ENCODE measurements at regions not wholly inside any gene's neighbourhood (a gene's known extent, or its start where the extent isn't known, plus 50 kb on each side); places are given as distances from the start of the nearest gene placed in this dataset.

DNA sequence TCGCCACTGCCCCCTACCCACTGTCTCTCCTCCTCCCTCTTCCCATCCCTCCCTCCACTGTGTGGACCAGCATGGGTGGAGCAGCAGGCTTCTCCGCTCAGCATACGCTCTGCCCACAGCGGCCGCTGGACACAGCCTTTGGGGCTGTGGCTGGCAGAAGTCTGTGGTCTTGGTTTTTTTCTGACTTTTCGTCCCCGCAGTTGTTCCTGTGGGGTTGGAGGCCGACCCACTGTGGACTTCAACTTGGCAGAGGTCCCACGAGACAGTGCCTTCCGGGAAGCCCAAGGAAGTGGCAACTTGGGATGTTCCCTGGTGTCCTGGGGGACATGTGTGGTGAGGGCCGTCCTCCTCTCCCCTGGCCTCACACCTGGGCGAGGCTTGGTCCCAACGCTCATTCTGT is 162.5 kb upstream of the C1orf174 start:
- Histone ChIP-seq H3K27me3 (ENCODE audit: low read depth) (peaks cover 9% of the 10 kb centered on the region), H3K4me3 (no peak overlapping the region), H3K4me1 (no peaks in the 10 kb centered on the region), H3K9me3 (no peaks in the 10 kb centered on the region), H3K27ac (no peak overlapping the region), H3K36me3 (no peaks in the 10 kb centered on the region)
- DNase-seq: no peak
- intact Hi-C loops (cut with DNase I): no loop called here
- TF ChIP-seq CTCF (IDR thresholded peaks at IDR 0.05): no peak
- ATAC-seq: no peak

DNA sequence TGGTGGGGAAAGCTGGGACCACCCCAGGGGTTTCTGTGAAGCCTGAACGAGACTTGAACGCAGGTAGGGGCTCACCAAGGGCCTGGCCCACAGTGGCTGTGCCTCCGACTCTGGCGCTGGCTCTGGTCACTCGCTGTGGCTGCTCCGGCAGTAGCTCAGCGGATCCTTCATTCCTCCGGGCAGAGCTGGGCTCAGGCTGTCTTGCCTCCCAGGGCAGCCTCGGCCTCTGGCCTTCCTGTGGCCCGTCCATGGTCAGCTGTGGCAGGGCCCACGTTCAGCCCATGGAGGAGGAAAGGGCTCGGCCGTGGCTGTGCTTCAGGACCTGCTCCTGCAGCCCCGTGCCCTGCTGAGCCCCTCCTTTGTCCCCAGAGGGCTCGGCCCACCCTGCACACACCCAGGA is 162.9 kb upstream of the C1orf174 start:
- Histone ChIP-seq H3K9me3 (no peaks in the 10 kb centered on the region), H3K4me1 (no peaks in the 10 kb centered on the region), H3K4me3 (no peak overlapping the region), H3K27me3 (ENCODE audit: low read depth) (peaks cover 9% of the 10 kb centered on the region), H3K27ac (no peak overlapping the region), H3K36me3 (no peaks in the 10 kb centered on the region)
- DNase-seq (no peak), ATAC-seq (no peak)
- no peak for TF ChIP-seq CTCF (IDR thresholded peaks at IDR 0.05)
- intact Hi-C loops (cut with DNase I): no loop called here

DNA sequence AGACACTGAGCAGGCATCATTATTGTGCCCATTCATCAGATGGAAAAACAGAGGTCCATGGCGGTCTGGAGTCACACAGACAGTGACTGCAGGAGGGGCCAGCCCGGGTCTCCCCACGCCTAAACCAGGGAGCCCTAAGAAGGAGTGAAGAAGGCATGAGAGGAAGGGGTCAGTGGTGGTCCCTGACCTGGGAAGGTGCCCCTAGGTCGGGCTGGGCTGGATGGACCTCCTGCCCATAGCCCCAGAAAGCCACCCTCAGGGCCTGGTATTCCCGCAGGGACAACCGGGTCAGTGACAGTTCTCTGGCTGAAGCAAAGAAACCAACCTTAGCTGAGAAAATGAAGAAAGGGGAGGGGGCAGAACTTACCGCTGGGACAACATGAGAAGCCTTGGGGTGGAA is 163.4 kb upstream of the C1orf174 start:
- no peak for TF ChIP-seq CTCF (IDR thresholded peaks at IDR 0.05)
- H3K36me3 ChIP-seq: no peaks in the 10 kb centered on the region
- no peaks in the 10 kb centered on the region for H3K4me1 ChIP-seq
- no peaks in the 10 kb centered on the region for H3K9me3 ChIP-seq
- ATAC-seq (no peak), DNase-seq (no peak)
- peaks cover 5% of the 10 kb centered on the region for H3K27me3 ChIP-seq (ENCODE audit: low read depth)
- H3K27ac ChIP-seq: no peak overlapping the region
- H3K4me3 ChIP-seq: no peak overlapping the region
- intact Hi-C loops (cut with DNase I): no loop called here

DNA sequence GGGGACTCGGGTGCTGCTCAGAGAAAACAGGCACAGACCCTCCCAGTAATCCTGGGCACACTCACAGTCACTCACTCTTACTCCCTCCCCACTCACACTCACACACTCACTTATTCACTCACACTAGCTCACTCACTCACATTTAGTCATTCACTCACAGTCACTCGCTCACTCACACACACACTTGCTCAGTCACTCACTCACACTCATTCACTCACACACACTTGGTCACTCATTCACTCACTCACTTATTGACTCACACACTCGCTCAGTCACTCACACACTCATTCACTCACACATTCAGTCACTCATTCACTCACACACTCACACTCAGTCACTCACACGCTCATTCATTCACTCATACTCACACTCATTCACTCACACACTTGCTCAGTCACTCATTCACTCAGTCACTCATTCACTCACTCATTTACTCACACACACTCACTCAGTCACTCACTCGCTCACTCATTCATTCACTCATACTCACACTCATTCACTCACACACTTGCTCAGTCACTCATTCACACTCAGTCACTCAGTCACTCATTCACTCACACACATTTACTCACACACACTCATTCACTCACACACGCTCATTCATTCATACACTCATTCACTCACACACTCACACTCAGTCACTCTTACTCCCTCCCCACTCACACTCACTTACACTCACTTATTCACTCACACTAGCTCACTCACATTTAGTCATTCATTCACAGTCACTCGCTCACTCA is 164.2 kb upstream of the C1orf174 start:
- Histone ChIP-seq H3K36me3 (no peaks in the 10 kb centered on the region), H3K4me3 (no peak overlapping the region), H3K9me3 (no peaks in the 10 kb centered on the region), H3K27ac (no peak overlapping the region), H3K4me1 (no peaks in the 10 kb centered on the region), H3K27me3 (ENCODE audit: low read depth) (peaks cover 5% of the 10 kb centered on the region)
- TF ChIP-seq CTCF (IDR thresholded peaks at IDR 0.05): no peak
- ATAC-seq: no peak
- intact Hi-C loops (cut with DNase I): no loop called here
- no peak for DNase-seq

GRCh38 chr1:4066860-4067599 is 167.0 kb upstream of the C1orf174 start:
- Histone ChIP-seq H3K36me3 (no peaks in the 10 kb centered on the region), H3K4me3 (no peak overlapping the region), H3K27me3 (ENCODE audit: low read depth) (peaks cover 19% of the 10 kb centered on the region), H3K4me1 (no peaks in the 10 kb centered on the region), H3K9me3 (no peaks in the 10 kb centered on the region), H3K27ac (no peak overlapping the region)
- intact Hi-C loops (cut with DNase I): no loop called here
- DNase-seq: no peak
- no peak for ATAC-seq
- TF ChIP-seq CTCF (IDR thresholded peaks at IDR 0.05): no peak

All from lower lobe of right lung (tissue), 2 donors.